NCI-H2081 (cell line): ENCODE measurements at regions not wholly inside any gene's neighbourhood (a gene's known extent, or its start where the extent isn't known, plus 50 kb on each side); places are given as distances from the start of the nearest gene placed in this dataset.

Experiments used
- DNase-seq, 2 experiments: peaks; one replicate each; lab custom pipeline; 2025; lab: John Stamatoyannopoulos, UW

GRCh38 chr3:71924721-71925120 lies 139.8 kb upstream of the PROK2 start:
- no peak for DNase-seq

DNA sequence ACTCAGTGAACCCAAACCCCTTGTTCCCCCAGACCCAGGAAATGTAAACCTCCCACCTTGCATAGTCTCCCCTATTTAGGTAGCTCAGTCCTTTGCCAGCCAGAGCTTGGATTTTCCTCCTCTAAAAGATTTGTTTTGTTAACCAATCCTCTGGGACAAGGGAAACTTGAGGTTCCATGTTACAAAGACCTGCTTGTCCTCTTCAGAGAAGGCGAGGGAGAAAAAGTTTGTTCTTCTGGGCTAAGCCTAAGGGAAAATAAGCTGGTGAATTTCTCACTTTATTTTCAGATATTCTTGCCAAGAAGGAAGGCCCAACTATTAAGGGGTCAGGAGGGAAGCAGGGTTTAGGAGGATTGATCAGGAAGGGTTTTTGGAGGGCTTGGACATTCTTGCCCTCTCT lies 136.1 kb upstream of the PROK2 start:
- DNase-seq, result no peak

DNA sequence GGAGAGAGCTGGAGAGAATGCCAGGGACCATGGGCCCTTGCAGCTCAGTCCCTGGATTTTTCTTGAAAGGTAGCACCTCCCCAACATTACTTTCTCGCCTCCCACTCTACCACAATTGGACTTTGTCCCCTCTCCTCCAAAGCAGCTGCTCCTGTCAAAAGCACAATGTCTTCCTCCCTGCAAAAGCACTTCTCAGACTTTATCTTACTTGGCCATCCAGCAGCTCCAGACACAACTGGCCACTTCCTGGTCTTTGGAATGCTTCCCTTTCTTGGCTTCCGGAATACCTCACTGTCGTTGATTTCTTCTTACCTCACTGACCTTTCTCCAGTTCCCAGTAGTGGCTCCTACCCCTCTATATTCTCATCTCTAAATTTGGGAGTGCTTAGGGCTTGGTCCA lies 134.6 kb upstream of the PROK2 start:
- no peak for DNase-seq

- DNase-seq, result no peak
Observed at GRCh38 chr3:71917545-71917944, 132.6 kb upstream of the PROK2 start.

GRCh38 chr3:71916747-71917369 lies 131.9 kb upstream of the PROK2 start:
- DNase-seq, result no peak

- no peak for DNase-seq
Observed at GRCh38 chr3:71912839-71913495, 128.0 kb upstream of the PROK2 start.

- DNase-seq, result no peak
Observed at GRCh38 chr3:71910108-71910507, 125.2 kb upstream of the PROK2 start.

DNA sequence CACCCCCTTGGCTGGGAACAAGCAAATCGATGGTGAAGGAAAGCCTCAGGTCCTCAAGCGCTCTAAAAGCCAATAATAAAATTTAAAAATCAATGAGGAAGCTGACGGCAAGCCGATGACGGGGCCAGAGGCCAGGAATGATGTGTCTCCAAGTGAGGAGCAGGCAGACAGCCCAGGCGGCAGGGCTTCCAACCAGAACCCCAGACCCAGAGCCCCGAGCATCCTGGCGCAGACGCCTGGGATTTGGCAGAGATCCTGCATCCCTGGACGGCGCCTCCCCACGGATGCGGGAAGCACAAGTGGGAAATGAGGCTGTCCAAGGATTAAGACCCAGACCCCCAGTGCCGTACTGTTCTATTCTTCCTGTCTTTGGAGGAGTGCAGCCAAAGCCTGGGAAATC lies 123.0 kb upstream of the PROK2 start:
- no peak for DNase-seq

DNA sequence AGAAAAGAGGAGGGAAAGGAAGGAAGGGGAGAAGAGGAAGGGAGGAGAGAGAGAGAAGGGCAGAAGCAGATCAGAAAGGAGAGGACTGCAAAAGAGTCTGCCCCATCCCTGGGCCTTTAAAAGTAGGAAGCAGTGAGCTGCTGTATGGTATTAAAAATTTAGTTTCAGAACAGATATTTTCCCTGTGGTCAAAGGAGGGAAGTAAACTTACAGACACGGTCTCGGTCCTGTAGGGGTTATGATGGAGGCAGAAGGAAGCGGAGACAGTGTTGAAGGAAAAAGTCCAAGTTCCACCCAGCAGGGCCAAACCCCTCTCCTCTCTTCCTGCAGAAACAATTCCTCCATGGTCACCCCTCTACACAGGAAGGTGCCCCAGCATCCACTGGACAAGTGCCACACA lies 122.0 kb upstream of the PROK2 start:
- no peak for DNase-seq

DNA sequence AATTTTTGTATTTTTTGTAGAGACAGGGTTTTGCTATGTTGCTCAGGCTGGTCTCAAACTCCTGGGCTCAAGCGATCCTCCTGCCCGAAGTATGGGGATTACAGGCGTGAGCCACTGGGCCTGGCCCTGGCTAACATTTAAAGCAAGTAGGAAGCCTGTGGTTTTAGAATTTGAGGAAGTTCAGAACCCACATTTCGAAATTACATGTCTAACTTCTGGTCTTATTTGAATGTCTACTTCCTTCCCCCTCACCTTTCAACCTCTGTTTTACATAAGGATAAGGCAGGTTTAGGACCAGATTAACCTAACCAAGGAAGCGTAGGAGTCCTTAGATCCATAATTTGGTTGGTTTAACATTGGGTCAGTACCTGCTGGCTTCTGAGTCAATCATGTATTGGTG lies 120.5 kb upstream of the PROK2 start:
- DNase-seq, result no peak

DNA sequence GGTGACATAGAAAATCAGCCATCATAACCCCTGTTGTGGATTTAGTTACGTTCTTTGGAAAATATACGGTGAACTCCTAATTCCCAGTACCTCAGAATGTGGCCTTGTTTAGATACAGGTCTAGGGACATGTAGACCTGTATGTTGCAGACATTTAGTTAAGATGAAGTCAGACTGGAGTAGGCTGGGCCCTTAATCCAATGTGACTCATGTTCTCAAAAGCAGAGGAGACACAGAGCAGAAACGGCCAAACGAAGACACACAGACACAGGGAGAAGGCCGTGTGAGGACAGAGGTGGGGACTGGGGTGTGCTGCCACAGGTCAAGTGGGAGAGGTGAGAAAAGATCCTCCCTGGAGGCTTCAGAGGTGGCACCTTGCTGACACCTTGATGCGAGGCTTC lies 119.0 kb upstream of the PROK2 start:
- no peak for DNase-seq

- no peak for DNase-seq
Observed at GRCh38 chr3:71903112-71903495, 118.2 kb upstream of the PROK2 start.

DNA sequence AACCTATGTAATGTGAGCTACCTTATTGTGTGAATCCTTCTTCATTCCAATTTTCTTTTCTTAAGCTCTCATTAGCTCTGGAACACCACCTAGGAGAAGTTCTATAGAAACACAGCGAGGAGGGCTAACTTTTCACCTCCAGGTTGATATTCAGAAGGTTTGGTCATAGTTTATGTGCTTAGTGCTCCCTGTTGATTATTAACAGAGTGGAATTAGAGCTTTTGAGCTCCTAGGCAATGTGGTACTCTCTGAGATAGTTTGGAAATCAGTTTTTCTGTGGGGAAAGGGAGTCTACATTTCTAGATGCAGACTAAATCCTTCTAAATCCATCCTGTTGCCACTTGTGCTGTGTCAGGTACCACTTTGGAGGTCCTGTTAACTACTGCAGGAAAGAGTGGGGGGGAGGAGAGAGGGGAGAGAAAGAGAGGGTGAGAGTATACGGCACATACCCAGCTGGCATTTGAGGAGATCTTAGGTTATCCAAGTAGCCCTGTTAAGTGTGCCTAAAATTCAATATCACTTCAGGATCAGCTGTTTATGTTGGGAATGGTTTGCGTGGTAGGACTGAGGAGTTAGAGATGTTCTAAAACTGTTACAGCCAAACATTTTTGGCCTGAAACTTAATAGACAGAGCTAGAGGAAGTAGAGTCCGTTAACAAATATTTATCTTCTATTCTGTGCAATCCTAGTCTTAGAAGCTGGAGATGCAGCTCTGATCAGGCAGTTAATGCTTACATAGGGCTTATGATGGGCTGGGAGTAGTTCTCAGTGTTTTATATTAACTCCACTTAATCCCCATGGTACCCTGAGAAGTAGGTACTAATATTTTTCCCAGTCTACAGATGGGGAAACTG lies 117.5 kb upstream of the PROK2 start:
- no peak for DNase-seq

- DNase-seq, result no peak
Observed at GRCh38 chr3:71901645-71902044, 116.7 kb upstream of the PROK2 start.

DNA sequence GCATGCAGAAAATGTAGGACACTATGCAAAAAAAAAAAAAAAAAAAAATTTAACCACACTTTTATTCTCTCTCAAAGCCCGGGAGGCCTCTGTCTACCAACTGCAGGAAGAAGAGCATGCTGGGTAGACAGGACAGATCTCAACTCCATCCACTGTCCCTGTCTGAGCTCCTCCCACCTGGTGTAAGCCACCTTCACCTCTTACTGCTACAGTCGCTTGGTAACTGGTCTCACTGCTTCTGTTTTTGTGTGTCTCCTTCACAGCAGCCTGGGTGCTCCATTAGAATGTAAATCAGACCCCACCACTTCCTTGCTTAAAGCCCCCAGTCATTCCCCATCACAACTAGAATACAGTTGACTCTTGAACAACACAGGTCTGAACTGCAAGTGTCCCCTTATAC lies 115.1 kb upstream of the PROK2 start:
- no peak for DNase-seq

GRCh38 chr3:71896751-71897150 lies 111.8 kb upstream of the PROK2 start:
- DNase-seq, result no peak

DNA sequence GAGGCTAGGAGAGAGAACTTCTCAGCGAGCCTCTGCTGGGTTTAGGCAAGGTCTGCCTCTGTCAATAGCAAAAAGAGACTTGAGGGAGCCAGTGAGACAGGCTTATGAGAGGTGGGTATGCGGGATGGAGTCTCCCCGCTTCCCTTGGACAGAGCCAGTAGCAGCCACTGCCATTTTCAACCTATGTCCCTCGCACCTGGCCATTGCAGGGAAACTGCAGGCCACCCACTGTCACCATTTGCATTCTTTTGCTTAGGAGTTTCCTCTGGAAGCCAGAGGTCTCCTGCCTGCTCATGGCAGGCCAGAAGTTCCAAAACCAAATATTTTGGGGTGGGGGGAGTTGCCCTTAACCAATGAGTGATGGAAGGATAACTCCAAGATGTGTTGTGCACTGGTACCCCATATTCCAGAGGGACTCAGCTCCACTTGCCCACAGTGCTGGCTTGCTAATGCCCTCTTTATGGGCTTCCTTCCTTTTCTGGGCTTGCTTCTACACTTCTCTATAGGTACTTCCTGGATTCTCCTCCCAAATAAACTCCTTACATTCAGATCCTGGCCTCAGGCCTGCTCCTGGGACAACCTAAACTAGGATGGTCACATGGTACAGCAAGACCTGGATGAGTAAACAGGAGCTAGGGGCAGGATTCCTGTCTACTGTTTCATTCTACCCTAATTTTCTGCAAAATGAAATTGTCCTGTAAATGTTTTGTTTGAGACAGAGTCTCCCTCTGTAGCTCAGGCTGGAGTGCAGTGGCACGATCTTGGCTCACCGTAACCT lies 108.9 kb upstream of the PROK2 start:
- no peak for DNase-seq

DNA sequence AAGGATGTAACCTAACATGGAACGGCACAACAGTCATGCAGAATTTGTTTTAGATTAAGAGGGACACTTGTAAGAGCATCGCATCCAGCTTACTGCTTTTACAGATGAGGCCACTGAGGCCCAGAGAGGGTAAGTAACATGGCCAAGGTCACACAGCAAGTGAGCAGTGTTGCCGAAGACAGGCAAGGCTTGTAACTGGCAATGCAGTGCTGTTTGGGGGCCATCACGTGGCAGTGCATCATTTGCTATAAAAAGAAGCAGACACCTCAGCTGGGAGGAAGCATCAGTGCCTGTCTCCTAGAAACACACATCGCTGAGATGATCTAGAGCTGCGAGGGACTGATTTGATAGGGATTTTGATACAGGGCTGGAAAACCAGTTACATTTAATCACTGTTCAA lies 108.2 kb upstream of the PROK2 start:
- DNase-seq, result no peak

GRCh38 chr3:71891483-71891882 lies 106.5 kb upstream of the PROK2 start:
- no peak for DNase-seq

DNA sequence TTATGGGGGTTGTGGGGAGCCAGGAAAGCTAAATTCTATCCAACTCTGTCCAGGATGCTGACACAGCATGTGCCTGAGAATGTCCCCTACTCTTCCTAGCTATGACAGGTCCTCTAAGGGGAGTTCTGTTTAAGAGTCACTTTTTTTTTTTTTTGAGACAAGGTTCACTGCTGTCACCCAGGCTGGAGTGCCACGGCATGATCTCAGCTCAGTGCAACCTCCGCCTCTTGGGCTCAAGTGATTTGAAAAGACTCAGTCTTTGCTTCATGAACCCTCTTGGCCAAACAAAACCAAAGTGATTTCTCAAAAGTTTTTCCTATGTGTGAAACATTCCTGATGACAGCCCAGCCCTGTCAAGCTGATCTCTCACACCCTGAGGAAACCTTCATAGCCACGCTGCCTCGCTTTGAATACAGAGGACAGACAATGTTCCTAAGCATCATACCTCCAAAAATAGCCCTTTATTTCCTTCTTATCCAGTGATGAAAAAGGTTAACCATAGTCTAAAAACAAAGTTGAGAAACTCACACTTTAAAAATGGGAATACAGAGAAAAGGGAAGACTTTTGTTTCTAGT lies 105.5 kb upstream of the PROK2 start:
- no peak for DNase-seq

- DNase-seq, result no peak
Observed at GRCh38 chr3:71887256-71887655, 102.3 kb upstream of the PROK2 start.

GRCh38 chr3:71885006-71885405 lies 100.1 kb upstream of the PROK2 start:
- no peak for DNase-seq
